HCT116 (cell line): ENCODE measurements at regions not wholly inside any gene's neighbourhood (a gene's known extent, or its start where the extent isn't known, plus 50 kb on each side); places are given as distances from the start of the nearest gene placed in this dataset.

Experiments used
- ATAC-seq: fragments of 200-7000 bp; cut with Tn5 transposase; 2 replicates; pipeline ENCODE4 v1.9.1; 2020; ENCODE audit warnings: mild to moderate bottlenecking, moderate library complexity
- BruUV-seq: library from RNA; stranded (reverse); fragments of 400-500 nt; replicated peaks from 2 replicates; lab custom pipeline; 2021; lab: Mats Ljungman, UMichigan
- CTCF ChIA-PET: fragments of 300-600 bp; sonication (Branson Sonifier 250); formaldehyde crosslinking; loops from one replicate; lab custom pipeline; 2021; ENCODE audit warnings: antibody characterized with exemption; lab: Charles Lee
- POLR2A ChIA-PET: fragments of 300-600, 350-600 bp; sonication (Branson Sonifier 250); formaldehyde crosslinking; loops from one replicate; lab custom pipeline; 2021; ENCODE audit warnings: antibody characterized with exemption; lab: Charles Lee
- RAD21 ChIA-PET, 2 experiments: fragments of 300-600 bp; sonication (Branson Sonifier 250); formaldehyde crosslinking; loops; one replicate each; lab custom pipeline; 2023; ENCODE audit warnings: low total read pairs in 2 of 2; ENCODE audit not compliant: uncharacterized antibody in 2 of 2, unreplicated experiment in 2 of 2, low non-redundant PET in 1 of 2; lab: Charles Lee
- DNase-seq: peaks from one replicate; pipeline ENCODE4 v3.0.0-alpha.2; 2010; ENCODE audit warnings: low read depth, low spot score
- H2AFZ ChIP-seq: fragments of 200-600 bp; shearing (Covaris generic), sonication (generic); 2 replicates; pipeline ENCODE4 v1.6.1; 2017; ENCODE audit warnings: low read depth, mixed run types, mixed read lengths, antibody characterized with exemption, low read length; ENCODE audit not compliant: poor library complexity, severe bottlenecking
- H3K27ac ChIP-seq: 2 replicates; pipeline ENCODE4 v1.5.1; 2012; ENCODE audit warnings: low read depth, low read length
- H3K27me3 ChIP-seq: fragments of 200-600 bp; sonication (generic); 2 replicates; pipeline ENCODE4 v1.6.1; 2016; ENCODE audit warnings: mixed run types, low read length, mixed read lengths; ENCODE audit not compliant: insufficient read depth
- H3K36me3 ChIP-seq, 2 experiments: fragments of 200-500 bp in 1 of 2; fragments of 200-600 bp in 1 of 2; sonication (Bioruptor generic) in 1 of 2; sonication (generic) in 1 of 2; 2 replicates each; pipeline versions ENCODE4 v1.5.1 to v1.6.1; 2014 to 2016; ENCODE audit warnings: low read length in 2 of 2, inconsistent platforms in 1 of 2, mixed read lengths in 1 of 2, mixed run types in 1 of 2; ENCODE audit not compliant: insufficient read depth in 2 of 2, control insufficient read depth in 1 of 2
- H3K4me1 ChIP-seq, 2 experiments: fragments of 200-600 bp in 1 of 2; sonication (generic) in 1 of 2; 2 replicates each; pipeline versions ENCODE4 v1.5.1 to v1.6.1; 2012 to 2017; ENCODE audit warnings: low read length in 2 of 2, inconsistent platforms in 1 of 2, mild to moderate bottlenecking in 1 of 2, mixed read lengths in 1 of 2, mixed run types in 1 of 2, moderate library complexity in 1 of 2; ENCODE audit not compliant: insufficient read depth in 2 of 2, control insufficient read depth in 1 of 2
- H3K4me2 ChIP-seq: fragments of 200-600 bp; sonication (generic); 2 replicates; pipeline ENCODE4 v1.6.1; 2017; ENCODE audit warnings: mixed run types, low read length, mixed read lengths
- H3K4me3 ChIP-seq, 2 experiments: fragments of 200-600 bp in 1 of 2; sonication (generic) in 1 of 2; replicated peaks in 1 of 2; 2 replicates each; pipeline ENCODE4 v1.5.1; 2011 to 2016; ENCODE audit warnings: low read length in 2 of 2, control low read depth in 1 of 2, low read depth in 1 of 2, mild to moderate bottlenecking in 1 of 2, mixed read lengths in 1 of 2, mixed run types in 1 of 2
- H3K79me2 ChIP-seq: fragments of 200-600 bp; sonication (generic); 2 replicates; pipeline ENCODE4 v1.6.1; 2017; ENCODE audit warnings: mild to moderate bottlenecking, mixed run types, low read length, moderate library complexity, mixed read lengths; ENCODE audit not compliant: insufficient read depth
- H3K9ac ChIP-seq: fragments of 200-600 bp; sonication (generic); 2 replicates; pipeline ENCODE4 v1.6.1; 2016; ENCODE audit warnings: low read length, mixed read lengths
- H3K9me2 ChIP-seq: fragments of 200-600 bp; sonication (generic), shearing (Covaris generic); 2 replicates; pipeline ENCODE4 v1.6.1; 2017; ENCODE audit warnings: mixed run types, mild to moderate bottlenecking, moderate library complexity; ENCODE audit not compliant: insufficient read depth
- H3K9me3 ChIP-seq, 2 experiments: fragments of 200-500 bp in 1 of 2; fragments of 200-600 bp in 1 of 2; sonication (Bioruptor generic) in 1 of 2; sonication (generic) in 1 of 2; 2 replicates each; pipeline ENCODE4 v1.6.1; 2014 to 2017; ENCODE audit warnings: low read length in 2 of 2, mixed read lengths in 2 of 2, inconsistent platforms in 1 of 2, low read depth in 1 of 2, mild to moderate bottlenecking in 1 of 2, mixed run types in 1 of 2, moderate library complexity in 1 of 2; ENCODE audit not compliant: control insufficient read depth in 1 of 2, insufficient read depth in 1 of 2
- H4K20me1 ChIP-seq: fragments of 200-600 bp; sonication (generic), shearing (Covaris generic); 2 replicates; pipeline ENCODE4 v1.6.1; 2017; ENCODE audit warnings: mixed run types, mild to moderate bottlenecking, moderate library complexity; ENCODE audit not compliant: insufficient read depth
- ATF3 ChIP-seq: IDR thresholded peaks from 2 replicates; pipeline ENCODE4 v1.6.1; 2012
- ELF1 ChIP-seq: IDR thresholded peaks from 2 replicates; pipeline ENCODE4 v1.6.1; 2012; ENCODE audit warnings: low read depth, borderline replicate concordance
- EZH2phosphoT487 ChIP-seq: fragments of 200-600 bp; IDR thresholded peaks from 2 replicates; pipeline ENCODE4 v1.6.1; 2018; ENCODE audit warnings: antibody characterized with exemption, borderline replicate concordance
- TCF7L2 ChIP-seq: IDR thresholded peaks from 2 replicates; pipeline ENCODE4 v1.7.0; 2011; ENCODE audit warnings: borderline replicate concordance, inconsistent platforms; ENCODE audit not compliant: insufficient read depth, insufficient read length; ENCODE audit errors: extremely low read depth
- YY1 ChIP-seq: IDR thresholded peaks from 2 replicates; pipeline ENCODE4 v1.6.1; 2011; ENCODE audit warnings: low read length, low read depth, moderate library complexity, mild to moderate bottlenecking; ENCODE audit not compliant: insufficient replicate concordance; ENCODE audit errors: extremely low read depth
- ZFX ChIP-seq: fragments of 450-650 bp; IDR thresholded peaks from 2 replicates; pipeline ENCODE4 v1.6.1; 2017
- intact Hi-C: fragments of 100-400 bp; cut with micrococcal nuclease; formaldehyde crosslinking; loops from 2 replicates; pipeline ENCODE4 v1.10.0; 2022

- RAD21 ChIA-PET: no interaction called here
- Histone ChIP-seq H3K27ac (no peak overlapping the region), H2AFZ (no peak overlapping the region), H3K4me1 (no peaks in the 10 kb centered on the region), H3K4me3 (no peak overlapping the region), H3K27me3 (no peaks in the 10 kb centered on the region), H3K9ac (no peak overlapping the region), H4K20me1 (no peaks in the 10 kb centered on the region), H3K9me2 (no peaks in the 10 kb centered on the region), H3K36me3 (no peaks in the 10 kb centered on the region), H3K9me3 (no peaks in the 10 kb centered on the region), H3K4me2 (no peak overlapping the region), H3K79me2 (no peaks in the 10 kb centered on the region)
- BruUV-seq: no TSS peak
- DNase-seq (no peak), ATAC-seq (no peak)
- CTCF ChIA-PET: no interaction called here
- TF ChIP-seq ZFX: no peak
- POLR2A ChIA-PET: no interaction called here
- intact Hi-C loops: no loop called here
These were observed 217.3 kb upstream of the SULF2 start for GRCh38 chr20:48002517-48002970.

GRCh38 chr20:47999166-47999565 lies 213.9 kb upstream of the SULF2 start:
- no peaks in the 10 kb centered on the region for H3K9me2 ChIP-seq
- intact Hi-C loops: no loop called here
- DNase-seq (no peak), ATAC-seq (no peak)
- no peak overlapping the region for H3K27ac ChIP-seq
- no peak overlapping the region for H3K9ac ChIP-seq
- ChIA-PET POLR2A (no interaction called here), CTCF (no interaction called here), RAD21 (interaction anchor here in 1 of 2 experiments (0.6 kb wide), 1 partner anchor 13 kb away, joined by 5 read pairs; no protein-coding TSS in a partner anchor)
- TF ChIP-seq YY1 (no peak), TCF7L2 (no peak), ELF1 (no peak), ATF3 (no peak), EZH2phosphoT487 (no peak)
- H3K9me3 ChIP-seq: no peaks in the 10 kb centered on the region; a peak in 1 of 4 replicates
- no peaks in the 10 kb centered on the region for H4K20me1 ChIP-seq
- no peaks in the 10 kb centered on the region for H3K79me2 ChIP-seq
- H3K4me2 ChIP-seq: no peak overlapping the region
- H3K27me3 ChIP-seq: no peaks in the 10 kb centered on the region
- H3K4me1 ChIP-seq: no peaks in the 10 kb centered on the region
- no TSS peak for BruUV-seq
- H3K4me3 ChIP-seq: no peak overlapping the region
- no peaks in the 10 kb centered on the region for H3K36me3 ChIP-seq
- H2AFZ ChIP-seq: no peak overlapping the region
